ENCODE measurements at regions not wholly inside any gene's neighbourhood (a gene's known extent, or its start where the extent isn't known, plus 50 kb on each side); places are given as distances from the start of the nearest gene placed in this dataset.

DNA sequence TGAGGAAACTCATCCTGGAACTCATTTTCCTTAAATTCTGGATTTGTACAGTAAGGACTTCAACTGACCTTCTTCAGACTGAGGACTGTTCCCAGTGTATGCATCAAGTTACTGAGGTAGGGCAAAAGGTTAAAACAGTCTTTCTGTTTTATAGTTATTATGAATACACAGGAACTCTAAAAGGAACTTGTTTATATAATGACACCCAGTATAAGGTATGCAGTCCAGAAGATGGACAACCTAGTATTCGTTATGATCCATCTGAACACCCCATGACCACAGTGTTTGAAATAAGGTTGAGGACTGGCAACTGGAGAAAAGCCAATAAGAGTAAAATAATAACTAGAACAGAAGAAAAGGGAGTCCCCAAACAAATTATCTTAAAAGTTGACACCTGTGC, 779.9 kb upstream of the TMEM132C start:
- no TSS peak for BruUV-seq (replicated peaks)
- FAIRE-seq = no peak
- Histone ChIP-seq H3K4me3 (no peak overlapping the region), H3K27ac (ENCODE audit: control insufficient read depth, insufficient read depth) (no peak overlapping the region), H3K36me3 (ENCODE audit: control insufficient read depth in 2 of 2, insufficient read depth in 2 of 2, low read length in 1 of 2) (no peaks in the 10 kb centered on the region), H3K4me1 (ENCODE audit: control insufficient read depth, insufficient read depth, low read length) (no peaks in the 10 kb centered on the region), H2AFZ (ENCODE audit: control insufficient read depth, low read depth, low read length) (no peak overlapping the region), H3K9me3 (replicated peaks; ENCODE audit: control insufficient read depth, insufficient read depth, low read length) (no peaks in the 10 kb centered on the region), H3K9ac (ENCODE audit: control insufficient read depth, insufficient read depth, low read length) (no peak overlapping the region), H3K4me2 (ENCODE audit: control insufficient read depth, insufficient read depth) (no peak overlapping the region), H4K20me1 (ENCODE audit: control insufficient read depth, insufficient read depth) (no peaks in the 10 kb centered on the region), H3K27me3 (replicated peaks in 1 of 2; ENCODE audit: control insufficient read depth in 2 of 2, insufficient read depth in 2 of 2, low read length in 1 of 2) (no peaks in the 10 kb centered on the region), H3K79me2 (ENCODE audit: control insufficient read depth, insufficient read depth, low read length) (no peaks in the 10 kb centered on the region)
- POLR2A ChIA-PET = no interaction called here
- SMC1A ChIA-PET (ENCODE audit: uncharacterized antibody, unreplicated experiment) = interaction anchor here (1.3 to 3.8 kb wide), 6 partner anchors 10 to 203 kb away, joined by 3 to 30 read pairs (median 3); no protein-coding TSS in a partner anchor
- TF ChIP-seq MEF2B (IDR thresholded peaks at IDR 0.05; ENCODE audit: partially characterized antibody, poor library complexity, severe bottlenecking) (no peak), ZSCAN29 (IDR thresholded peaks at IDR 0.05) (no peak), FOS (IDR thresholded peaks at IDR 0.05; ENCODE audit: borderline replicate concordance, extremely low read depth, insufficient read length) (no peak), CREM (IDR thresholded peaks at IDR 0.05; ENCODE audit: low read depth) (no peak), JUNB (IDR thresholded peaks at IDR 0.05) (no peak), CHD1 (IDR thresholded peaks at IDR 0.05; ENCODE audit: low read depth, low read length) (no peak), ZNF384 (IDR thresholded peaks at IDR 0.05; ENCODE audit: borderline replicate concordance, low read depth, low read length) (no peak), SMARCA5 (IDR thresholded peaks at IDR 0.05) (no peak), MYB (IDR thresholded peaks at IDR 0.05; ENCODE audit: borderline replicate concordance, low read depth, low read length) (no peak), RB1 (IDR thresholded peaks at IDR 0.05; ENCODE audit: borderline replicate concordance) (no peak), SRF (IDR thresholded peaks at IDR 0.05; ENCODE audit: low read depth in 2 of 2, low read length in 2 of 2) (no peak), ZNF24 (IDR thresholded peaks at IDR 0.05) (no peak), ZBED1 (IDR thresholded peaks at IDR 0.05; ENCODE audit: borderline replicate concordance) (no peak), HCFC1 (IDR thresholded peaks at IDR 0.05; ENCODE audit: low read length) (no peak), STAT1 (conservative IDR thresholded peaks at IDR 0.05) (no peak), ZNF274 (IDR thresholded peaks at IDR 0.05; ENCODE audit: insufficient read depth, insufficient read length) (no peak), TCF12 (IDR thresholded peaks at IDR 0.05; ENCODE audit: low read depth, low read length) (no peak)
- TF ChIP-seq, protein P1, sequence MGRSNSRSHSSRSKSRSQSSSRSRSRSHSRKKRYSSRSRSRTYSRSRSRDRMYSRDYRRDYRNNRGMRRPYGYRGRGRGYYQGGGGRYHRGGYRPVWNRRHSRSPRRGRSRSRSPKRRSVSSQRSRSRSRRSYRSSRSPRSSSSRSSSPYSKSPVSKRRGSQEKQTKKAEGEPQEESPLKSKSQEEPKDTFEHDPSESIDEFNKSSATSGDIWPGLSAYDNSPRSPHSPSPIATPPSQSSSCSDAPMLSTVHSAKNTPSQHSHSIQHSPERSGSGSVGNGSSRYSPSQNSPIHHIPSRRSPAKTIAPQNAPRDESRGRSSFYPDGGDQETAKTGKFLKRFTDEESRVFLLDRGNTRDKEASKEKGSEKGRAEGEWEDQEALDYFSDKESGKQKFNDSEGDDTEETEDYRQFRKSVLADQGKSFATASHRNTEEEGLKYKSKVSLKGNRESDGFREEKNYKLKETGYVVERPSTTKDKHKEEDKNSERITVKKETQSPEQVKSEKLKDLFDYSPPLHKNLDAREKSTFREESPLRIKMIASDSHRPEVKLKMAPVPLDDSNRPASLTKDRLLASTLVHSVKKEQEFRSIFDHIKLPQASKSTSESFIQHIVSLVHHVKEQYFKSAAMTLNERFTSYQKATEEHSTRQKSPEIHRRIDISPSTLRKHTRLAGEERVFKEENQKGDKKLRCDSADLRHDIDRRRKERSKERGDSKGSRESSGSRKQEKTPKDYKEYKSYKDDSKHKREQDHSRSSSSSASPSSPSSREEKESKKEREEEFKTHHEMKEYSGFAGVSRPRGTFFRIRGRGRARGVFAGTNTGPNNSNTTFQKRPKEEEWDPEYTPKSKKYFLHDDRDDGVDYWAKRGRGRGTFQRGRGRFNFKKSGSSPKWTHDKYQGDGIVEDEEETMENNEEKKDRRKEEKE (IDR thresholded peaks at IDR 0.05) = no peak
- TF ChIP-seq, protein P2, sequence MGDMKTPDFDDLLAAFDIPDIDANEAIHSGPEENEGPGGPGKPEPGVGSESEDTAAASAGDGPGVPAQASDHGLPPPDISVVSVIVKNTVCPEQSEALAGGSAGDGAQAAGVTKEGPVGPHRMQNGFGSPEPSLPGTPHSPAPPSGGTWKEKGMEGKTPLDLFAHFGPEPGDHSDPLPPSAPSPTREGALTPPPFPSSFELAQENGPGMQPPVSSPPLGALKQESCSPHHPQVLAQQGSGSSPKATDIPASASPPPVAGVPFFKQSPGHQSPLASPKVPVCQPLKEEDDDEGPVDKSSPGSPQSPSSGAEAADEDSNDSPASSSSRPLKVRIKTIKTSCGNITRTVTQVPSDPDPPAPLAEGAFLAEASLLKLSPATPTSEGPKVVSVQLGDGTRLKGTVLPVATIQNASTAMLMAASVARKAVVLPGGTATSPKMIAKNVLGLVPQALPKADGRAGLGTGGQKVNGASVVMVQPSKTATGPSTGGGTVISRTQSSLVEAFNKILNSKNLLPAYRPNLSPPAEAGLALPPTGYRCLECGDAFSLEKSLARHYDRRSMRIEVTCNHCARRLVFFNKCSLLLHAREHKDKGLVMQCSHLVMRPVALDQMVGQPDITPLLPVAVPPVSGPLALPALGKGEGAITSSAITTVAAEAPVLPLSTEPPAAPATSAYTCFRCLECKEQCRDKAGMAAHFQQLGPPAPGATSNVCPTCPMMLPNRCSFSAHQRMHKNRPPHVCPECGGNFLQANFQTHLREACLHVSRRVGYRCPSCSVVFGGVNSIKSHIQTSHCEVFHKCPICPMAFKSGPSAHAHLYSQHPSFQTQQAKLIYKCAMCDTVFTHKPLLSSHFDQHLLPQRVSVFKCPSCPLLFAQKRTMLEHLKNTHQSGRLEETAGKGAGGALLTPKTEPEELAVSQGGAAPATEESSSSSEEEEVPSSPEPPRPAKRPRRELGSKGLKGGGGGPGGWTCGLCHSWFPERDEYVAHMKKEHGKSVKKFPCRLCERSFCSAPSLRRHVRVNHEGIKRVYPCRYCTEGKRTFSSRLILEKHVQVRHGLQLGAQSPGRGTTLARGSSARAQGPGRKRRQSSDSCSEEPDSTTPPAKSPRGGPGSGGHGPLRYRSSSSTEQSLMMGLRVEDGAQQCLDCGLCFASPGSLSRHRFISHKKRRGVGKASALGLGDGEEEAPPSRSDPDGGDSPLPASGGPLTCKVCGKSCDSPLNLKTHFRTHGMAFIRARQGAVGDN (IDR thresholded peaks at IDR 0.05) = no peak
- RAD21 ChIA-PET (ENCODE audit: unreplicated experiment) = interaction anchor here (2.6 kb wide), 1 partner anchor 191 kb away, joined by 23 read pairs; no protein-coding TSS in a partner anchor
- WGBS (ENCODE audit: insufficient coverage, insufficient replicate concordance, low lambda C conversion rate, missing lambda C conversion rate) = 31% methylated on average over 1 of the region's 1 CpG
- CTCF ChIA-PET = interaction anchor here (1.9 to 5.8 kb wide), 3 partner anchors 56 to 191 kb away, joined by 7 to 58 read pairs (median 10); no protein-coding TSS in a partner anchor
- no peak for ATAC-seq
- no peak for DNase-seq (ENCODE audit: low read depth, low spot score)
- in situ Hi-C loops (cut with MboI) = no loop called here
- intact Hi-C loops (cut with micrococcal nuclease; ENCODE audit: unreplicated experiment) = no loop called here
